Mucosa of descending colon (tissue), 3 donors: ENCODE measurements at regions not wholly inside any gene's neighbourhood (a gene's known extent, or its start where the extent isn't known, plus 50 kb on each side); places are given as distances from the start of the nearest gene placed in this dataset.

Experiments
- ATAC-seq: fragments of 200-7000 bp; cut with Tn5 transposase; one replicate; pipeline ENCODE4 v1.9.1; 2020; ENCODE audit warnings: mild to moderate bottlenecking, moderate library complexity
- DNase-seq, 3 donors: peaks; one replicate each; pipeline ENCODE4 v3.0.0-alpha.2; 2020
- H3K36me3 ChIP-seq: fragments of 200-600 bp; one replicate; pipeline ENCODE4 v1.8.0; 2021; ENCODE audit warnings: low read depth, mild to moderate bottlenecking
- H3K4me1 ChIP-seq: fragments of 200-600 bp; one replicate; pipeline ENCODE4 v1.8.0; 2021; ENCODE audit warnings: low read depth, mild to moderate bottlenecking
- H3K4me3 ChIP-seq: fragments of 200-600 bp; one replicate; pipeline ENCODE4 v1.8.0; 2021; ENCODE audit warnings: mild to moderate bottlenecking
- H3K9me3 ChIP-seq: fragments of 200-600 bp; one replicate; pipeline ENCODE4 v1.8.0; 2021; ENCODE audit warnings: mild to moderate bottlenecking
- CTCF ChIP-seq: fragments of 200-600 bp; IDR thresholded peaks from one replicate; pipeline ENCODE4 v1.8.0; 2022; ENCODE audit warnings: antibody characterized with exemption, mild to moderate bottlenecking
- intact Hi-C, 2 donors: fragments of 100-400 bp; cut with DNase I in 1 of 2; cut with micrococcal nuclease in 1 of 2; formaldehyde crosslinking; loops; one replicate each; pipeline versions ENCODE4 v1.11.0 to v1.11.1; 2022; cut with DNase I, micrococcal nuclease
- donor health status: DM: no; HTN: no; CAD: no; lungs with moderate emphysema.
- donor health status: DM: no; HTN: no; CAD: no.
- donor health status: DM: no; HTN: yes; CAD: no.

GRCh38 chr2:101569886-101570520 lies 95.1 kb upstream of the RFX8 start:
- TF ChIP-seq CTCF: no peak
- intact Hi-C loops: no loop called here
- Histone ChIP-seq H3K9me3 (no peaks in the 10 kb centered on the region), H3K36me3 (no peaks in the 10 kb centered on the region), H3K4me3 (no peak overlapping the region), H3K4me1 (peaks cover 10% of the 10 kb centered on the region)
- ATAC-seq (no peak), DNase-seq (no peak)

- no peaks in the 10 kb centered on the region for H3K9me3 ChIP-seq
- peaks cover 10% of the 10 kb centered on the region for H3K4me1 ChIP-seq
- no peak overlapping the region for H3K4me3 ChIP-seq
- no peaks in the 10 kb centered on the region for H3K36me3 ChIP-seq
- TF ChIP-seq CTCF: no peak
- ATAC-seq (no peak), DNase-seq (no peak)
- intact Hi-C loops: no loop called here
These were observed 94.1 kb upstream of the RFX8 start for GRCh38 chr2:101568969-101569368.

- Histone ChIP-seq H3K4me1 (peaks cover 10% of the 10 kb centered on the region), H3K4me3 (no peak overlapping the region), H3K9me3 (no peaks in the 10 kb centered on the region), H3K36me3 (no peaks in the 10 kb centered on the region)
- DNase-seq: no peak
- intact Hi-C loops: no loop called here
- no peak for TF ChIP-seq CTCF
- peak; percentile 57 for ATAC-seq
These were observed 91.8 kb upstream of the RFX8 start for GRCh38 chr2:101566632-101567228.

GRCh38 chr2:101563849-101564248 lies 88.9 kb upstream of the RFX8 start:
- ATAC-seq: no peak
- Histone ChIP-seq H3K9me3 (no peaks in the 10 kb centered on the region), H3K4me1 (peaks cover 10% of the 10 kb centered on the region), H3K4me3 (no peak overlapping the region), H3K36me3 (no peaks in the 10 kb centered on the region)
- intact Hi-C loops: no loop called here
- DNase-seq: no peak
- no peak for TF ChIP-seq CTCF

- no peak for TF ChIP-seq CTCF
- Histone ChIP-seq H3K4me3 (no peak overlapping the region), H3K4me1 (no peaks in the 10 kb centered on the region), H3K9me3 (no peaks in the 10 kb centered on the region), H3K36me3 (no peaks in the 10 kb centered on the region)
- ATAC-seq (no peak), DNase-seq (no peak)
- intact Hi-C loops: no loop called here
These were observed 85.9 kb upstream of the RFX8 start for GRCh38 chr2:101560780-101561315.
